B cell (primary cell): ENCODE measurements at regions not wholly inside any gene's neighbourhood (a gene's known extent, or its start where the extent isn't known, plus 50 kb on each side); places are given as distances from the start of the nearest gene placed in this dataset.

Experiments
- CTCF ChIP-seq: fragments of 200-600 bp; IDR thresholded peaks from one replicate; pipeline ENCODE4 v1.8.0; 2022; ENCODE audit warnings: antibody characterized with exemption, mild to moderate bottlenecking
- EZH2 ChIP-seq: IDR thresholded peaks from 2 replicates; pipeline ENCODE4 v1.6.1; 2012; ENCODE audit warnings: borderline replicate concordance, low read depth, mild to moderate bottlenecking, moderate library complexity, low read length; ENCODE audit not compliant: insufficient read depth, poor library complexity, severe bottlenecking

GRCh38 chr12:94027561-94027960, 120.8 kb upstream of the PLXNC1 start:
- TF ChIP-seq CTCF (no peak), EZH2 (no peak)
